ENCODE measurements at regions not wholly inside any gene's neighbourhood (a gene's known extent, or its start where the extent isn't known, plus 50 kb on each side); places are given as distances from the start of the nearest gene placed in this dataset.

DNA sequence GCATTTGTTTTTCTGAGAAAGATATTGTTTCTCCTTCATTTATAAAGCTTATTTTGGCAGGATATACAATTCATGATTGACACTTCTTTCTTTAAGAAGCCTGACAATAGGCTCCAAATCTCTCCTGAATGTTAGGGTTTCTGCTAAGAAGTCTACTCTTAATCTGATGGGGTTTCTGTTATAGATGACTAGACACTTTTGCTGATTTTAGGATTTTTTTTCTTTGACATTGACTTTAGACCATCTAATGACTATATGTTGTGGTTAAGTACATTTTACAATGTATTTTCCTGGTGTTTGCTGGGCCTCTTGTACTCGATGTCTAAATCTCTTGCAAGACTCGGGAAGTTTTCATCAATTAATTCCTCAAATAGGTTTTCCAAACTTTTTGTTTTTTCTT, 321.8 kb upstream of the SMIM30 start (continued):
- TF ChIP-seq RAD21 (IDR thresholded peaks at IDR 0.05) (no peak), YY1 (IDR thresholded peaks at IDR 0.05) (no peak), EGR1 (IDR thresholded peaks at IDR 0.05; ENCODE audit: low read depth in 2 of 2) (no peak), JUND (IDR thresholded peaks at IDR 0.05) (no peak), TAF1 (conservative IDR thresholded peaks at IDR 0.05) (no peak), NR2F2 (IDR thresholded peaks at IDR 0.05) (no peak), HNF4G (IDR thresholded peaks at IDR 0.05) (no peak)
- TF ChIP-seq, protein P1, sequence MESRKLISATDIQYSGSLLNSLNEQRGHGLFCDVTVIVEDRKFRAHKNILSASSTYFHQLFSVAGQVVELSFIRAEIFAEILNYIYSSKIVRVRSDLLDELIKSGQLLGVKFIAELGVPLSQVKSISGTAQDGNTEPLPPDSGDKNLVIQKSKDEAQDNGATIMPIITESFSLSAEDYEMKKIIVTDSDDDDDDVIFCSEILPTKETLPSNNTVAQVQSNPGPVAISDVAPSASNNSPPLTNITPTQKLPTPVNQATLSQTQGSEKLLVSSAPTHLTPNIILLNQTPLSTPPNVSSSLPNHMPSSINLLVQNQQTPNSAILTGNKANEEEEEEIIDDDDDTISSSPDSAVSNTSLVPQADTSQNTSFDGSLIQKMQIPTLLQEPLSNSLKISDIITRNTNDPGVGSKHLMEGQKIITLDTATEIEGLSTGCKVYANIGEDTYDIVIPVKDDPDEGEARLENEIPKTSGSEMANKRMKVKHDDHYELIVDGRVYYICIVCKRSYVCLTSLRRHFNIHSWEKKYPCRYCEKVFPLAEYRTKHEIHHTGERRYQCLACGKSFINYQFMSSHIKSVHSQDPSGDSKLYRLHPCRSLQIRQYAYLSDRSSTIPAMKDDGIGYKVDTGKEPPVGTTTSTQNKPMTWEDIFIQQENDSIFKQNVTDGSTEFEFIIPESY (IDR thresholded peaks at IDR 0.05): no peak

DNA sequence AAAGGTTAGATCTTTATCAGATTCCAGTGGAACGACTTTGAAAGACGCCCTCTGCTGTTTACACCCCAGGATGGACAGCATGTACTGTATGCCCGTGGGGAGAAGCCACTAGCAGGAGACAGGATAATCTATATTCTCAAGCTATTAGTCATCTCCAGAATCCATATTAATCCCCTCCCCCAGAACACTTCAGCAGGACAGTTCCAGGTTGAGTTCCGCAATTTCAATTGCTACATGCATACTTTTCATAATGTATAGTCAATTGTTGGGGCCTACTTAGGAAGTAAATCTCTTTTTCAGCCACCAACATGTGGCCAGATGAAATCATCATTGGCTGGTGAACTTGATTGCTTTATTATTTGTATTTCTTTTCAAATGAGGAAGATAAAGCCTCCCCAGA, 313.1 kb upstream of the SMIM30 start:
- TF ChIP-seq, protein P2, sequence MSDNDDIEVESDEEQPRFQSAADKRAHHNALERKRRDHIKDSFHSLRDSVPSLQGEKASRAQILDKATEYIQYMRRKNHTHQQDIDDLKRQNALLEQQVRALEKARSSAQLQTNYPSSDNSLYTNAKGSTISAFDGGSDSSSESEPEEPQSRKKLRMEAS (IDR thresholded peaks at IDR 0.05): no peak
- no peak for TF ChIP-seq RXRA (IDR thresholded peaks at IDR 0.05)
- no peak for TF ChIP-seq TAF1 (conservative IDR thresholded peaks at IDR 0.05)
- no peak for TF ChIP-seq RAD21 (IDR thresholded peaks at IDR 0.05)
- TF ChIP-seq, protein P1 (IDR thresholded peaks at IDR 0.05): no peak
- no peak for TF ChIP-seq HNF4A (conservative IDR thresholded peaks at IDR 0.05)
- no peak for TF ChIP-seq GABPA (IDR thresholded peaks at IDR 0.05 in 1 of 2, conservative IDR thresholded peaks at IDR 0.05 in 1 of 2)
- TF ChIP-seq NR2F2 (IDR thresholded peaks at IDR 0.05): no peak
- TF ChIP-seq EGR1 (IDR thresholded peaks at IDR 0.05; ENCODE audit: low read depth in 2 of 2): no peak
- no peak for TF ChIP-seq YY1 (IDR thresholded peaks at IDR 0.05)
- TF ChIP-seq FOXA1 (IDR thresholded peaks at IDR 0.05): no peak
- no peak for TF ChIP-seq SP1 (IDR thresholded peaks at IDR 0.05)
- no peak for DNase-seq (ENCODE audit: low spot score)
- Histone ChIP-seq H3K4me3 (ENCODE audit: low read depth in 1 of 3, low read length in 3 of 3) (no peak overlapping the region), H3K27ac (ENCODE audit: low read depth in 1 of 2, low read length in 2 of 2) (no peak overlapping the region), H3K9me3 (ENCODE audit: control insufficient read depth in 4 of 4, low read length in 3 of 4) (no peaks in the 10 kb centered on the region), H3K27me3 (ENCODE audit: control insufficient read depth in 4 of 4, insufficient read depth in 4 of 4, low read length in 3 of 4) (no peaks in the 10 kb centered on the region), H3K36me3 (ENCODE audit: control insufficient read depth in 4 of 4, insufficient read depth in 3 of 4, low read depth in 1 of 4, low read length in 3 of 4) (no peaks in the 10 kb centered on the region), H3K4me1 (ENCODE audit: control insufficient read depth in 4 of 4, insufficient read depth in 4 of 4, low read length in 3 of 4) (no peaks in the 10 kb centered on the region), H3K9ac (ENCODE audit: low read depth in 1 of 2, low read length in 2 of 2) (no peak overlapping the region)
- WGBS: 89% methylated on average over 4 of the region's 4 CpGs

DNA sequence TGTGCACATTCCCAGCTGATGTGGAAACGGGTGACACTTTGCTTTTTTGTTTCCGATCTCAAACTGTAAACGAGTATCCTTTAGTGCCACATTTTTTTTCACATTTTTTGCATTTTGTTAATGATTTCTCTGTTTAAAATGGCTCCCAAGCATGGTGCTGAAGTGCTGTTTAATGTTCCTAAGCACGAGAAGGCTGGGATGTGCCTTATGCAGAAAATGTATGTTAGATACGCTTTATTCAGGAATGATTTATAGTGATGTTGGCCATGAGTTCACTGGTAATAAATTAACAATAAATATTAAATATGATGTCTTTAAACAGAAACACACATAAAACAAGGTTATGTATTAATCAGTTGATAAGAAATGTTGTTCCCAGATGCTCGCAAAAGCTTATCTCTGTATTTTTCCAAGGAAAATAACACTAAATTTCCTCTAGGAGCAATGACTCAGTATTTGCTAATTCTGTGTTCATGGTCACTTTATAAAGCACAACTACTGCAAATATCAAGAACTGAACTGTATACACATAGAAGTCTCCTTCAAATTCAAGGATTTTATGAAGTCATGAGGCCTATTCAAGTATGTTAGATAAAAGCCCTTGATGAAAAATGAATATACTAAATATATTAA, 305.9 kb upstream of the SMIM30 start:
- Histone ChIP-seq H3K9me3 (ENCODE audit: control insufficient read depth in 4 of 4, low read length in 3 of 4) (no peaks in the 10 kb centered on the region), H3K9ac (ENCODE audit: low read depth in 1 of 2, low read length in 2 of 2) (no peak overlapping the region), H3K4me3 (ENCODE audit: low read depth in 1 of 3, low read length in 3 of 3) (no peak overlapping the region), H3K27me3 (ENCODE audit: control insufficient read depth in 4 of 4, insufficient read depth in 4 of 4, low read length in 3 of 4) (no peaks in the 10 kb centered on the region), H3K4me1 (ENCODE audit: control insufficient read depth in 4 of 4, insufficient read depth in 4 of 4, low read length in 3 of 4) (no peaks in the 10 kb centered on the region), H3K27ac (ENCODE audit: low read depth in 1 of 2, low read length in 2 of 2) (no peak overlapping the region), H3K36me3 (ENCODE audit: control insufficient read depth in 4 of 4, insufficient read depth in 3 of 4, low read depth in 1 of 4, low read length in 3 of 4) (no peaks in the 10 kb centered on the region)
- 77% methylated on average over 6 of the region's 6 CpGs for WGBS
- DNase-seq (ENCODE audit: low spot score): no peak
- TF ChIP-seq FOXA2 (IDR thresholded peaks at IDR 0.05): no peak
- TF ChIP-seq, protein P3, sequence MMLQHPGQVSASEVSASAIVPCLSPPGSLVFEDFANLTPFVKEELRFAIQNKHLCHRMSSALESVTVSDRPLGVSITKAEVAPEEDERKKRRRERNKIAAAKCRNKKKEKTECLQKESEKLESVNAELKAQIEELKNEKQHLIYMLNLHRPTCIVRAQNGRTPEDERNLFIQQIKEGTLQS (IDR thresholded peaks at IDR 0.05): no peak
- TF ChIP-seq FOXA1 (IDR thresholded peaks at IDR 0.05): no peak
- no peak for TF ChIP-seq NR2F2 (IDR thresholded peaks at IDR 0.05)
- no peak for TF ChIP-seq RXRA (IDR thresholded peaks at IDR 0.05)
- TF ChIP-seq HNF4A (conservative IDR thresholded peaks at IDR 0.05): no peak
- no peak for TF ChIP-seq SP1 (IDR thresholded peaks at IDR 0.05)
- TF ChIP-seq JUND (IDR thresholded peaks at IDR 0.05): no peak
- TF ChIP-seq HNF4G (IDR thresholded peaks at IDR 0.05): no peak
- TF ChIP-seq EGR1 (IDR thresholded peaks at IDR 0.05; ENCODE audit: low read depth in 2 of 2): no peak
- TF ChIP-seq, protein P1 (IDR thresholded peaks at IDR 0.05): no peak
- TF ChIP-seq YY1 (IDR thresholded peaks at IDR 0.05): no peak

All from liver (tissue), 7 donors.